Urinary bladder (tissue), 3 donors: ENCODE measurements at regions not wholly inside any gene's neighbourhood (a gene's known extent, or its start where the extent isn't known, plus 50 kb on each side); places are given as distances from the start of the nearest gene placed in this dataset.
"Not testable (repeated sequence)": the region's sequence is repeated elsewhere in the genome, so short reads cannot be mapped to it uniquely, and the experiment has no call there.

Experiments used
- DNase-seq: peaks from one replicate; pipeline ENCODE4 v3.0.0-alpha.2; 2015; ENCODE audit errors: extremely low spot score
- H3K27ac ChIP-seq: one replicate; pipeline ENCODE4 v1.5.1; 2013; ENCODE audit warnings: low read depth, mild to moderate bottlenecking, moderate library complexity
- H3K36me3 ChIP-seq: one replicate; pipeline ENCODE4 v1.6.1; 2013; ENCODE audit warnings: mild to moderate bottlenecking, moderate library complexity; ENCODE audit not compliant: insufficient read depth
- H3K4me1 ChIP-seq: one replicate; pipeline ENCODE4 v1.6.1; 2013; ENCODE audit warnings: mild to moderate bottlenecking, moderate library complexity; ENCODE audit not compliant: insufficient read depth
- H3K4me3 ChIP-seq: one replicate; pipeline ENCODE4 v1.5.1; 2013; ENCODE audit warnings: low read depth, low read length
- WGBS: extraction: QIAGEN DNeasy Blood & Tissue Kit; methylation state at CpG from one replicate; pipeline ENCODE4 v1.1.7; 2013; 5-methylcytosine and 5-hydroxymethylcytosine counted together
- donor health status: healthy with polysubstance abuse.
- donor health status: healthy.

GRCh38 chrX:144715337-144715736, 532.0 kb upstream of the SPANXN1 start:
- Histone ChIP-seq H3K36me3 (no peaks in the 10 kb centered on the region), H3K4me3 (no peak overlapping the region), H3K27ac (no peak overlapping the region), H3K4me1 (no peaks in the 10 kb centered on the region)
- 78% methylated on average over 5 of the region's 5 CpGs for WGBS
- no peak for DNase-seq

DNA sequence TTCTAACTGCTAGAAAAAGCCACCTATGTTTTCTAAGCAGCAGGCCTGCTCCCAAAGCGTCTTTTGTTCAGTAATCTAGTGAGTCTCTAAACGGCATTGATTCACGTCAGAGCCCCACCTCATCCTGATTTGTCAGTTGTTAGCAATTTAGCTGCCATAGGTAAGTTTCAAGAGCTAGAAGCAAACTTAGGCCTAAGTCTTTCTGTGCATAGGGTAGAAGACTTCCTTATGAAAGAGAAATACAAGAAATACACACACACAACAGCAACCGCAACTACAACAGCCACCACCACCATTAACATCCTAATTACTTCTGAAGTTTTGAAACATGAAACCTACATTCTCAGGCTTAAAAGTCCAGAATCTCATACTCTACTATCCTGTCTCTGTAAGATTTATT, 531.1 kb upstream of the SPANXN1 start:
- no peak for DNase-seq
- Histone ChIP-seq H3K4me1 (no peaks in the 10 kb centered on the region), H3K36me3 (no peaks in the 10 kb centered on the region), H3K4me3 (no peak overlapping the region), H3K27ac (no peak overlapping the region)
- 82% methylated on average over 4 of the region's 4 CpGs for WGBS

- WGBS = 95% methylated on average over 1 of the region's 1 CpG
- Histone ChIP-seq H3K4me3 (no peak overlapping the region), H3K36me3 (no peaks in the 10 kb centered on the region), H3K4me1 (no peaks in the 10 kb centered on the region), H3K27ac (no peak overlapping the region)
- no peak for DNase-seq
Observed at GRCh38 chrX:144717682-144718081, 529.6 kb upstream of the SPANXN1 start.

GRCh38 chrX:144722307-144722706, 525.0 kb upstream of the SPANXN1 start:
- Histone ChIP-seq H3K36me3 (no peaks in the 10 kb centered on the region), H3K4me1 (no peaks in the 10 kb centered on the region), H3K4me3 (no peak overlapping the region), H3K27ac (no peak overlapping the region)
- DNase-seq = no peak
- 64% methylated on average over 6 of the region's 6 CpGs for WGBS

- Histone ChIP-seq H3K4me3 (no peak overlapping the region), H3K27ac (no peak overlapping the region), H3K36me3 (no peaks in the 10 kb centered on the region), H3K4me1 (no peaks in the 10 kb centered on the region)
- no peak for DNase-seq
- WGBS = 18% methylated on average over 2 of the region's 2 CpGs
Observed at GRCh38 chrX:144730471-144730870, 516.8 kb upstream of the SPANXN1 start.

GRCh38 chrX:144732588-144732987, 514.7 kb upstream of the SPANXN1 start:
- Histone ChIP-seq H3K36me3 (no peaks in the 10 kb centered on the region), H3K4me1 (no peaks in the 10 kb centered on the region), H3K27ac (no peak overlapping the region), H3K4me3 (no peak overlapping the region)
- 61% methylated on average over 4 of the region's 4 CpGs for WGBS
- no peak for DNase-seq

DNA sequence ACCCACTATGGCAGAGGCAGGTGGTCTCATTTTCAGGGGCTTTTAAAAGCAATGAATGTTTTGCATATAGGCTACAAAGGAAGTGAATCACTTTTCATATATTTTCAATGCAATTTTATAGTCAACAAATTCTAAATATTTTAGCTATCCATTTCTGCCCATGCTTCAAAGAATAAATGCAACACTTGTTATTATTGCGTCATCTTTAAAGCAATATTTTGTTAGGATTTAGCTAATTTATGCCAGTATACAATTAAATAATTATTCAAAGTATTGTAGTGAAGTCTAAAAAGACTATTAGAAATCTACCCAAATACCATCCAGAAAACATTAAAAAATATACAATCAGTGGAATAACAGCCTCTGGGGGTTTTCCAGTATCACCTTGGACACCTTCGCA, 509.1 kb upstream of the SPANXN1 start:
- DNase-seq = no peak

DNA sequence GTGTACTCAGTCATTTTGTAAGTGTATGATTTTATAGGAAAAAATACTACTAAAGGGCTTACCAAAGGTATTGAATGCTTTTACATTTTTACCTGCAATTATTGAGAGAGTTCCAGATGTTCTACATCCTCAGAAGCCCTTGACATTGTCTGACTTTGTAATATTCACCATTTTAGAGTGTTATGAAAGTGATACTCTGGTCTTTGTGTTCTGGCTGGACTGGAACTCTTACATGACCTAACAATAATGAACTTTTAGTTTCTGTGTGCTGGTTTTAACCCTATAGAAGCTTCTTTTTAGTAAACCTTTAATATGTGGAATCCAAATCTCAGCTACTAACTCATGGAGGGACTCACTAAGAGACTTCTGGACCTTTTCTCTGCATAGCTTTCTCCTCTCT, 478.8 kb upstream of the SPANXN1 start:
- DNase-seq = no peak
- no peak overlapping the region for H3K27ac ChIP-seq
- no peaks in the 10 kb centered on the region for H3K36me3 ChIP-seq
- H3K4me1 ChIP-seq = no peaks in the 10 kb centered on the region
- H3K4me3 ChIP-seq = no peak overlapping the region

More for the DNA sequence above, 509.1 kb upstream of the SPANXN1 start:
- no peaks in the 10 kb centered on the region for H3K4me1 ChIP-seq
- WGBS = 93% methylated on average over 2 of the region's 2 CpGs
- no peak overlapping the region for H3K4me3 ChIP-seq
- no peaks in the 10 kb centered on the region for H3K36me3 ChIP-seq
- H3K27ac ChIP-seq = no peak overlapping the region

DNA sequence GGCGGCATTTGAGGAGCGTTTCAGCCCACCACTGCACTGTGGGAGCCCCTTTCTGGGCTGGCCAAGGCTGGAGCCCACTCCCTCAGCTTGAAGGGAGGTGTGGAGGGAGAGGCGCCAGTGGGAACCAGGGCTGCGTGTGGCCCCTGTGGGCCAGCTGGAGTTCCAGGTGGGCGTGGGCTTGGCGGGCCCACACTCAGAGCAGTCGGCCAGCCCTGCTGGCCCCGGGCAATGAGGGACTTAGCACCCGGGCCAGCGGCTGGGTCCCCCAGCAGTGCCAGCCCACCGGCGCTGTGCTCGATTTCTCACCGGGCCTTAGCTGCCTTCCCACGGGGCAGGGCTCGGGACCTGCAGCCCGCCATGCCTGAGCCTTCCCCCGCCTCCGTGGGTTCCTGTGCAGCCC, 463.8 kb upstream of the SPANXN1 start:
- not testable (repeated sequence) for H3K27ac ChIP-seq, H3K4me3 ChIP-seq, H3K36me3 ChIP-seq, H3K4me1 ChIP-seq, DNase-seq
- WGBS = 95% methylated on average over 19 of the region's 19 CpGs

DNA sequence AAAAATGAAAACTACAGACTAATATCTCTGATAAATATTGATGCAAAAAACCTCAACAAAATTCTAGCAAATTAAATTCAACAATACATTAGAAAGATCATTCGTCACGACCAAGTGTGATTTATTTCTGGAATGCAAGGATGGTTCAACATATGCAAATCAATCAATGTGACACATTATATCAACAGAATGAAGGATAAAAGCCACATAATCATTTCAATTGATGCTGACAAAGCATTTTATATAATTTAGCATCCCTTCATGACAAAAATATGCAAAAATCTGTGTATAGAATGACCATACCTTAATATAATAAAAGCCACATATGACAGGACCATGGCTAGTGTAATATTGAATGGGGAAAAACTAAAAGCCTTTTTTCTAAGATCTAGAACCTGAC, 457.2 kb upstream of the SPANXN1 start:
- no peak overlapping the region for H3K4me3 ChIP-seq
- no peak overlapping the region for H3K27ac ChIP-seq
- H3K4me1 ChIP-seq = no peaks in the 10 kb centered on the region
- no peak for DNase-seq
- 91% methylated on average over 2 of the region's 2 CpGs for WGBS
- no peaks in the 10 kb centered on the region for H3K36me3 ChIP-seq

DNA sequence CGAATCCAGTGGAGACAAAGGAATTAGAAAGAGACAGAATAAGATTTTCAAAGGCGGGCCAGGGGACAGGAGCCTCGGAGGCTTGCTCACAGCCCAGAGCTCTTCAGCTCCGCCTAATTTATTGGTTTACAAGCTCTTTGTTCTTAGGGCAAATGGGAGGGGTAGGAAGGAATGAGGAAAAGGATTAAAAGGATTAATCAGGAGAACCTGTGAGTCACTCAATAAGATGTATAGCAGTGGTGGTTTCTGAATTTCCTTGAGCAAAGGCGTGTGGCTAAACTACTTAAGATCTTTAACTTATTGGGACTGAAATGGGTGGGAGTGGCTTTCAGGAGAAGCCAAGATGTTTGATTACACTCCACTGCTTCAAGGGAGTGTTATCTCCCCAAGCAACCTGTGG, 456.0 kb upstream of the SPANXN1 start:
- 53% methylated on average over 5 of the region's 5 CpGs for WGBS
- no peaks in the 10 kb centered on the region for H3K36me3 ChIP-seq
- H3K4me1 ChIP-seq = no peaks in the 10 kb centered on the region
- no peak overlapping the region for H3K4me3 ChIP-seq
- no peak for DNase-seq
- H3K27ac ChIP-seq = peak overlapping the region; percentile 2

DNA sequence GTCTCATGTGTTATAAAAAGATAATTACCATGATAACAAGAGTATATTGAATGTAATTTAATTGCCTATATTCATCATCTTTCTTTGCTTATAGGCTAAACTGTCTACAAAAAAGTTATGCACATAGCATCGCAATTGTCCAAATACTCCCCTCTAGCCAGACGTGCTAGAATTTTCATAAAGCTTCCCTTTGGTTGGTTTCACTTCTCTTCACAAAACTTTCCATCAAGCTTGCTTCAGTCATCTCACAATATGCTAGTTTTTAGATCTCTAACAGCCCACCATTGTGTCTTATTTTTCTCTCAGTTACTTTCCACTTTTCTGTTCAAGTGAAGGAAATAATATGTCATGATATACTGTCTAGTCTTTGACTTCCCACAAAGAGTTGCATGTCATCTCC, 448.3 kb upstream of the SPANXN1 start:
- no peak overlapping the region for H3K27ac ChIP-seq
- H3K4me3 ChIP-seq = no peak overlapping the region
- H3K4me1 ChIP-seq = no peaks in the 10 kb centered on the region
- DNase-seq = no peak
- WGBS = 71% methylated on average over 2 of the region's 2 CpGs
- no peaks in the 10 kb centered on the region for H3K36me3 ChIP-seq

DNA sequence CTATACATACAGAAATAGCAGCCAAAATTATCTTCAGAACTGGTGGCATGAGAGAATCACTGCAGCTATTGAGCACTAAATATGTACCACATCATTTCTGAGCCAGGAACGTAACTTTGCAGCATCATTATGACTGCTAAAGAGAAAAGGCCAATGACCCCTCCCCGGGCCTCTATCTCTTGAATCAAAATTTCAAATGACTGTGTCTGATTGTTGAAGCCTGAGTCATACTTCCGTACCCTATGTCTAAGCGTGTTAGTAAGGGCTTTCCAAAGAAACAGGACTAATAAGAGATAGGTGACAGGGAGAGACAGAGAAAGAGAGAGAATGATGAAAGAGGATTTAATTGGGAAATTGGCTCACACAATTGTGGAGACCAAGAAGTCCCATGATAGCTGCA, 445.5 kb upstream of the SPANXN1 start:
- no peak for DNase-seq
- Histone ChIP-seq H3K4me1 (no peaks in the 10 kb centered on the region), H3K36me3 (no peaks in the 10 kb centered on the region), H3K4me3 (no peak overlapping the region), H3K27ac (no peak overlapping the region)
- 78% methylated on average over 4 of the region's 4 CpGs for WGBS

DNA sequence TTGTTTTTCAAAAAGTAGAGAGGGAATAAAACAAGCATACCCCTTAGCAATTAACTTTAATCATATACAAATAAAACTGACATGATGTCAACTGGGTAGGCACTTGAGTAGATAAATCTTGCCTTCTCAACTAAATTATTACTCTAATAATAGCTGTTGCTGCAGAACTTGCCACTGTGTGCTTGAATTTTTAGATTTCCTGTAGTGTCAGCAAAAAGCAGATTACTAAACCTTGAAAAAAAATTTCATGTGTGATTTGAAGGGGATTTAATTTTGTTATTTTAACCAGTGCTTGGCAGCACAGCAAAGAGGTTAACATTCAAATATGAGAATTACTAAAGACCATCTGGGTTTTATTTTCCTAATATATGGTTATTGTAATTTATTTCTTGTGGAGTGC, 438.3 kb upstream of the SPANXN1 start:
- Histone ChIP-seq H3K36me3 (no peaks in the 10 kb centered on the region), H3K4me3 (no peak overlapping the region), H3K27ac (no peak overlapping the region), H3K4me1 (no peaks in the 10 kb centered on the region)
- no peak for DNase-seq

DNA sequence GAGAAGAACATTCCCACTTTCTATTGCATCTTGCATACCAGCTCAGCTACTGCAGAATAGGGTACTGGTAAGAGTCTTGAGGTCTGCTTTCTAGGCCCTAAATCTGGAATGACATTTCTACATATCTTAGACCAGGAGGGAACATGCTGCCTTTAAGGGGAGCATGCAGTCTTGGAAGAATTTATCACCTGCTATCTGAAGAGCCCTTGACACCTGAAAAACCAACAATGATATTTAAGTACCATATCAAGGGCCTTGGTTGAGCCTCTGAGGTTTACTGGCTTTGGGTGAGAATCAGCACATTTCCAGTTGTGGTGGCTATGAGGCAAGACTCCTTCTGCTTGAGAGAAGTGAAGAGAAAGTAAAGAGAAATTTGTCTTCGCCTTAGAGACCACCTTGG, 436.8 kb upstream of the SPANXN1 start:
- no peak for DNase-seq
- no peaks in the 10 kb centered on the region for H3K4me1 ChIP-seq
- H3K36me3 ChIP-seq = no peaks in the 10 kb centered on the region
- H3K27ac ChIP-seq = no peak overlapping the region
- 86% methylated on average over 1 of the region's 1 CpG for WGBS
- no peak overlapping the region for H3K4me3 ChIP-seq
